Tibial nerve (tissue), 4 donors: ENCODE measurements at regions not wholly inside any gene's neighbourhood (a gene's known extent, or its start where the extent isn't known, plus 50 kb on each side); places are given as distances from the start of the nearest gene placed in this dataset.

ENCODE experiments used
- DNase-seq, 2 donors: peaks; one replicate each; pipeline ENCODE4 v3.0.0-alpha.2; 2019; ENCODE audit warnings: low spot score in 2 of 2
- H3K27ac ChIP-seq, 4 donors: fragments of 200-600 bp; sonication (generic) in 3 of 4; one replicate each; pipeline ENCODE4 v1.5.1; 2017 to 2019; ENCODE audit warnings: mild to moderate bottlenecking in 1 of 4
- H3K27me3 ChIP-seq, 2 donors: fragments of 200-600 bp; sonication (generic) in 1 of 2; one replicate each; pipeline versions ENCODE4 v1.5.1 to v1.6.0; 2017 to 2019
- H3K36me3 ChIP-seq, 3 donors: fragments of 200-600 bp; sonication (generic); one replicate each; pipeline ENCODE4 v1.5.1; 2018 to 2019
- H3K4me1 ChIP-seq, 4 donors: fragments of 200-600 bp; sonication (generic) in 3 of 4; one replicate each; pipeline ENCODE4 v1.5.1; 2017 to 2019
- H3K4me3 ChIP-seq, 4 donors: fragments of 200-600 bp; sonication (generic) in 3 of 4; one replicate each; pipeline ENCODE4 v1.5.1; 2017 to 2019; ENCODE audit warnings: mild to moderate bottlenecking in 1 of 4, moderate library complexity in 1 of 4
- H3K9me3 ChIP-seq, 4 donors: fragments of 200-600 bp; sonication (generic) in 3 of 4; one replicate each; pipeline ENCODE4 v1.5.1; 2017 to 2019
- EP300 ChIP-seq, 2 donors: sonication (generic); formaldehyde crosslinking; IDR thresholded peaks; one replicate each; pipeline ENCODE4 v1.6.1; 2017; ENCODE audit warnings: antibody characterized with exemption in 2 of 2, mild to moderate bottlenecking in 1 of 2
- POLR2A ChIP-seq, 2 donors: fragments of 450-650 bp; IDR thresholded peaks; one replicate each; pipeline ENCODE4 v1.6.1; 2017; ENCODE audit warnings: antibody characterized with exemption in 2 of 2, mild to moderate bottlenecking in 2 of 2, moderate library complexity in 2 of 2
- WGBS, 2 donors: methylation state at CpG; one replicate each; pipeline ENCODE4 v1.1.5; 2018; 5-methylcytosine and 5-hydroxymethylcytosine counted together
- TF ChIP-seq, protein P1 (sequence below), 5 experiments: fragments of 200-600 bp in 3 of 5; fragments of 450-650 bp in 2 of 5; sonication (generic) in 3 of 5; IDR thresholded peaks; one replicate each; pipeline ENCODE4 v1.5.1; 2016 to 2019; ENCODE audit warnings: antibody characterized with exemption in 5 of 5, mild to moderate bottlenecking in 3 of 5, moderate library complexity in 2 of 5

- no peaks in the 10 kb centered on the region for H3K27me3 ChIP-seq
- no peak overlapping the region for H3K4me3 ChIP-seq
- WGBS, 2 donors = 90 to 94% methylated on average over 3 of the region's 3 CpGs
- H3K36me3 ChIP-seq = no peaks in the 10 kb centered on the region
- no peaks in the 10 kb centered on the region for H3K4me1 ChIP-seq
- TF ChIP-seq EP300 (IDR thresholded peaks at IDR 0.05) (no peak), POLR2A (IDR thresholded peaks at IDR 0.05) (no peak)
- TF ChIP-seq, protein P1, sequence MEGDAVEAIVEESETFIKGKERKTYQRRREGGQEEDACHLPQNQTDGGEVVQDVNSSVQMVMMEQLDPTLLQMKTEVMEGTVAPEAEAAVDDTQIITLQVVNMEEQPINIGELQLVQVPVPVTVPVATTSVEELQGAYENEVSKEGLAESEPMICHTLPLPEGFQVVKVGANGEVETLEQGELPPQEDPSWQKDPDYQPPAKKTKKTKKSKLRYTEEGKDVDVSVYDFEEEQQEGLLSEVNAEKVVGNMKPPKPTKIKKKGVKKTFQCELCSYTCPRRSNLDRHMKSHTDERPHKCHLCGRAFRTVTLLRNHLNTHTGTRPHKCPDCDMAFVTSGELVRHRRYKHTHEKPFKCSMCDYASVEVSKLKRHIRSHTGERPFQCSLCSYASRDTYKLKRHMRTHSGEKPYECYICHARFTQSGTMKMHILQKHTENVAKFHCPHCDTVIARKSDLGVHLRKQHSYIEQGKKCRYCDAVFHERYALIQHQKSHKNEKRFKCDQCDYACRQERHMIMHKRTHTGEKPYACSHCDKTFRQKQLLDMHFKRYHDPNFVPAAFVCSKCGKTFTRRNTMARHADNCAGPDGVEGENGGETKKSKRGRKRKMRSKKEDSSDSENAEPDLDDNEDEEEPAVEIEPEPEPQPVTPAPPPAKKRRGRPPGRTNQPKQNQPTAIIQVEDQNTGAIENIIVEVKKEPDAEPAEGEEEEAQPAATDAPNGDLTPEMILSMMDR (IDR thresholded peaks at IDR 0.05) = no peak
- no peak for DNase-seq
- no peaks in the 10 kb centered on the region for H3K9me3 ChIP-seq
- H3K27ac ChIP-seq = no peak overlapping the region
These were observed 1105.9 kb upstream of the TENM3 start for GRCh38 chr4:181137351-181137750.

GRCh38 chr4:181138116-181138515 lies 1105.1 kb upstream of the TENM3 start:
- no peaks in the 10 kb centered on the region for H3K36me3 ChIP-seq
- TF ChIP-seq POLR2A (IDR thresholded peaks at IDR 0.05) (no peak), EP300 (IDR thresholded peaks at IDR 0.05) (no peak)
- TF ChIP-seq, protein P1 (IDR thresholded peaks at IDR 0.05) = no peak
- WGBS, 2 donors = 91 to 92% methylated on average over 8 of the region's 8 CpGs

DNA sequence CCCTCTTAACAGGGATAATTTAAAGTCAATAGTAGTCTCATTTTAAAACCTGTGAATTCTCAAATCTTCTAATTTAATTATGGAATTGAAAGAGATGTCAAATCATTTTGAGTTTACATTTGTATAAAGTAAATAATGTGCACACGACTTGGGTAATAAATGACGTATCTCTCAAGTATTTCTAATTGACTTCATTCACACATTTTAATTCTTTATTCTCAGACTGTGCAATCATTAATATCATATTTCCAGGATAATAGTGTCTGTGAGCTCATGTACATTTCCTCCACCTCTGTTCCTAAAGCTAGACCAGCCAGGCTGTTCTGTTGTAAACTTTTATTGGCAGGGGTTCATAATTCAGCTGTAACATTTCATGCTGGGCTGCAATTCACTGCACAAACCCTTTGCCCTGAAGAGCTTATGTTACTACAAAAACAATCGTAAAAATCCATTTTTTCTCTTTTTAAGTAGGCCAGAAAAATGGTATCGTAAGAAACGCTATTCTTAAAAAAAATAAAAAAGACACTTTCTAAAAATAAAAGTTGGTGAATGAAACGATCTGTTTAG lies 1103.1 kb upstream of the TENM3 start:
- 33 to 35% methylated on average over 6 of the region's 6 CpGs for WGBS, 2 donors
- DNase-seq = no peak
- no peak for TF ChIP-seq POLR2A (IDR thresholded peaks at IDR 0.05)
- TF ChIP-seq, protein P1 (IDR thresholded peaks at IDR 0.05) = no peak
- TF ChIP-seq EP300 (IDR thresholded peaks at IDR 0.05) = no peak

More at GRCh38 chr4:181138116-181138515, 1105.1 kb upstream of the TENM3 start:
- H3K27me3 ChIP-seq = no peaks in the 10 kb centered on the region
- H3K27ac ChIP-seq = no peak overlapping the region
- no peaks in the 10 kb centered on the region for H3K9me3 ChIP-seq
- H3K4me1 ChIP-seq = peaks cover 0 to 2% (median 0%) of the 10 kb centered on the region in 4 donors
- H3K4me3 ChIP-seq = no peak overlapping the region
- no peak for DNase-seq

DNA sequence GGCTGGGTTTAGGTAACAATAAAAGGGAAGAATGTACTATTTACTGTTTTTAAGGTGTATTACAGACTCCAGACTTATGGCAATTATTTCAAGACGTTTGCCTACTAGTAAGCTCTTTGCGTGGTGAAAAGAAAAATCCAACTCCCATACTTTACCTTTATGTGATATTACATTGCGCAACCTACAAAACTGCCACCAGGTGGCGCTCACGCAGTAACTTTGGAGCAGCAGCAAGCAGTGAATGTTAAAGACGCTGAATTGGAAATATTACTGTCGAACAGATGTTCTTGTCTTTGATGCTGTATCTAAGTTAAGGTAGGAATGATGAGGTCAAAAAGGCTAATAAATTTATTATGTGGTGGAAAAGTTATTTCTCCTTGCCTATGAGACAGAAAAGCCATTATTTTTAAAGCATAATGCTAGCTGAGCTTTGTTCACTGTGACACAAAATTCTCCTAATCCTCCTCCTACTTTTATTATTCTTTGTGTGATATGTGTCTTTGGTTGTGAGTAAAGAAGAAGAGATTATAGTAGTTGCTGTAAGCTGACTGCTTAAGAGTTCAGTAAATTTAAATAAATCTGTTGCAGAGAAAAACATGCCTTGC lies 1099.8 kb upstream of the TENM3 start:
- H3K9me3 ChIP-seq = no peaks in the 10 kb centered on the region
- peak; percentile 83 to 91 for DNase-seq
- WGBS, 2 donors = 1% methylated on average over 7 of the region's 7 CpGs
- H3K27me3 ChIP-seq = no peaks in the 10 kb centered on the region
- no peak overlapping the region for H3K27ac ChIP-seq
- TF ChIP-seq, protein P1 (IDR thresholded peaks at IDR 0.05) = peak; percentile 74 to 93 (median 78)
- TF ChIP-seq POLR2A (IDR thresholded peaks at IDR 0.05) (no peak), EP300 (IDR thresholded peaks at IDR 0.05) (no peak)
- H3K4me3 ChIP-seq = no peak overlapping the region
- H3K36me3 ChIP-seq = no peaks in the 10 kb centered on the region
- H3K4me1 ChIP-seq = peaks cover 0 to 11% (median 0%) of the 10 kb centered on the region in 4 donors

More for the DNA sequence above, 1103.1 kb upstream of the TENM3 start:
- H3K27ac ChIP-seq = no peak overlapping the region
- H3K27me3 ChIP-seq = no peaks in the 10 kb centered on the region
- H3K36me3 ChIP-seq = no peaks in the 10 kb centered on the region
- H3K9me3 ChIP-seq = no peaks in the 10 kb centered on the region
- H3K4me1 ChIP-seq = peaks cover 0 to 11% (median 0%) of the 10 kb centered on the region in 4 donors
- H3K4me3 ChIP-seq = no peak overlapping the region

GRCh38 chr4:181146051-181146450 lies 1097.2 kb upstream of the TENM3 start:
- Histone ChIP-seq H3K27me3 (no peaks in the 10 kb centered on the region), H3K4me3 (no peak overlapping the region), H3K9me3 (no peaks in the 10 kb centered on the region), H3K27ac (no peak overlapping the region), H3K36me3 (no peaks in the 10 kb centered on the region), H3K4me1 (peaks cover 0 to 11% (median 0%) of the 10 kb centered on the region in 4 donors)
- WGBS, 2 donors = 54 to 75% methylated on average over 1 of the region's 1 CpG
- DNase-seq = no peak
- no peak for TF ChIP-seq EP300 (IDR thresholded peaks at IDR 0.05)
- TF ChIP-seq, protein P1 (IDR thresholded peaks at IDR 0.05) = no peak
- TF ChIP-seq POLR2A (IDR thresholded peaks at IDR 0.05) = no peak
